ENCODE measurements at regions not wholly inside any gene's neighbourhood (a gene's known extent, or its start where the extent isn't known, plus 50 kb on each side); places are given as distances from the start of the nearest gene placed in this dataset.

- Mint-ChIP-seq H3K27me3 (no peaks in the 10 kb centered on the region), H3K4me1 (ENCODE audit: low read depth) (no peaks in the 10 kb centered on the region), H3K9me3 (ENCODE audit: low read depth) (no peaks in the 10 kb centered on the region), H3K4me3 (ENCODE audit: low read depth) (no peak overlapping the region), H3K36me3 (ENCODE audit: insufficient read depth) (no peaks in the 10 kb centered on the region), H3K27ac (no peak overlapping the region)
- DNase-seq (ENCODE audit: low spot score, unreplicated experiment): no peak
- TF ChIP-seq CTCF (IDR thresholded peaks at IDR 0.05; ENCODE audit: unreplicated experiment): no peak
Measured at GRCh38 chr9:90727488-90727887, 74.1 kb upstream of the SYK start.

- DNase-seq (ENCODE audit: low spot score, unreplicated experiment): no peak
- Mint-ChIP-seq H3K4me1 (ENCODE audit: low read depth) (no peaks in the 10 kb centered on the region), H3K27me3 (no peaks in the 10 kb centered on the region), H3K4me3 (ENCODE audit: low read depth) (no peak overlapping the region), H3K27ac (no peak overlapping the region), H3K9me3 (ENCODE audit: low read depth) (no peaks in the 10 kb centered on the region), H3K36me3 (ENCODE audit: insufficient read depth) (no peaks in the 10 kb centered on the region)
- peak; percentile 54 for TF ChIP-seq CTCF (IDR thresholded peaks at IDR 0.05; ENCODE audit: unreplicated experiment)
Measured at GRCh38 chr9:90726215-90726614, 75.4 kb upstream of the SYK start.

GRCh38 chr9:90724880-90725279 lies 76.7 kb upstream of the SYK start:
- Mint-ChIP-seq H3K9me3 (ENCODE audit: low read depth) (no peaks in the 10 kb centered on the region), H3K4me1 (ENCODE audit: low read depth) (no peaks in the 10 kb centered on the region), H3K36me3 (ENCODE audit: insufficient read depth) (no peaks in the 10 kb centered on the region), H3K27me3 (no peaks in the 10 kb centered on the region), H3K27ac (no peak overlapping the region), H3K4me3 (ENCODE audit: low read depth) (no peak overlapping the region)
- no peak for DNase-seq (ENCODE audit: low spot score, unreplicated experiment)
- no peak for TF ChIP-seq CTCF (IDR thresholded peaks at IDR 0.05; ENCODE audit: unreplicated experiment)

- Mint-ChIP-seq H3K27ac (no peak overlapping the region), H3K9me3 (ENCODE audit: low read depth) (no peaks in the 10 kb centered on the region), H3K4me3 (ENCODE audit: low read depth) (no peak overlapping the region)
Measured at GRCh38 chr9:90724112-90724511, 77.5 kb upstream of the SYK start.

GRCh38 chr9:90722071-90722470 lies 79.4 kb upstream of the DIRAS2 start:
- Mint-ChIP-seq H3K27ac (no peak overlapping the region), H3K27me3 (peaks cover 7% of the 10 kb centered on the region), H3K36me3 (ENCODE audit: insufficient read depth) (no peaks in the 10 kb centered on the region), H3K4me1 (ENCODE audit: low read depth) (no peaks in the 10 kb centered on the region), H3K4me3 (ENCODE audit: low read depth) (no peak overlapping the region), H3K9me3 (ENCODE audit: low read depth) (no peaks in the 10 kb centered on the region)
- no peak for DNase-seq (ENCODE audit: low spot score, unreplicated experiment)
- TF ChIP-seq CTCF (IDR thresholded peaks at IDR 0.05; ENCODE audit: unreplicated experiment): no peak

More at GRCh38 chr9:90724112-90724511, 77.5 kb upstream of the SYK start:
- no peaks in the 10 kb centered on the region for H3K4me1 Mint-ChIP-seq (ENCODE audit: low read depth)
- DNase-seq (ENCODE audit: low spot score, unreplicated experiment): no peak
- no peaks in the 10 kb centered on the region for H3K36me3 Mint-ChIP-seq (ENCODE audit: insufficient read depth)
- no peaks in the 10 kb centered on the region for H3K27me3 Mint-ChIP-seq
- TF ChIP-seq CTCF (IDR thresholded peaks at IDR 0.05; ENCODE audit: unreplicated experiment): no peak
